SK-N-MC (cell line): ENCODE measurements at regions not wholly inside any gene's neighbourhood (a gene's known extent, or its start where the extent isn't known, plus 50 kb on each side); places are given as distances from the start of the nearest gene placed in this dataset.

Experiments
- EZH2 ChIP-seq: fragments of 200-600 bp; sonication (generic); IDR thresholded peaks from one replicate; pipeline ENCODE4 v1.6.1; 2017; ENCODE audit warnings: antibody characterized with exemption
- POLR2AphosphoS5 ChIP-seq: IDR thresholded peaks from 2 replicates; pipeline ENCODE4 v1.6.1; 2012; ENCODE audit warnings: mild to moderate bottlenecking, low read depth, low read length, borderline replicate concordance

DNA sequence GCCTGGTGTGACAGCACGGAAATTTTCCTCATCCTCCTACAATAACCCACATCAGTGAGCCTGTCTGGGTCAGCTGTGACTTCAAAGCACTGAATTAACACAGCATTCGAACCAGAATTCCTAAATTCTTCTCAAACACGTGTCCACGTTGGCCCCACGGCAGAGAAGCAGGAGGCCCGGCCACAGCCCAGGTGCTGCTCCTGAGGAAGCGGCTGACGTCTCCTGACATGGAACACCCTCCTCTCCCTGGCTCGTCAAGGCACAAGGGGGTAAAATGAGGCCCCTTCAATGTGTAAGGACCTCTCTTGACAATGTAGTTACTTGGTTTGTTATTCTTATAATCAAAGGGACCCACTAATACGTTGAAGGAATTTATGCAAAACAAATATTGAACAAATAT lies 156.3 kb upstream of the GSC start:
- TF ChIP-seq EZH2 (no peak), POLR2AphosphoS5 (no peak)
